ENCODE measurements at regions not wholly inside any gene's neighbourhood (a gene's known extent, or its start where the extent isn't known, plus 50 kb on each side); places are given as distances from the start of the nearest gene placed in this dataset.

GRCh38 chr7:145893925-145894535 is 222.6 kb upstream of the CNTNAP2 start:
- TF ChIP-seq CTCF (IDR thresholded peaks at IDR 0.05) (no peak), POLR2A (IDR thresholded peaks at IDR 0.05) (no peak)
